Activated T-cell treated with anti-CD3 and anti-CD28 coated beads, Interleukin-2, amount 50 U/mL, for 72 hours (primary cell): ENCODE measurements at regions not wholly inside any gene's neighbourhood (a gene's known extent, or its start where the extent isn't known, plus 50 kb on each side); places are given as distances from the start of the nearest gene placed in this dataset.
"Not testable (repeated sequence)": the region's sequence is repeated elsewhere in the genome, so short reads cannot be mapped to it uniquely, and the experiment has no call there.

ENCODE experiments used
- ATAC-seq, 2 donors: fragments of 150-1000 bp; cut with Tn5 transposase; replicated peaks in 1 of 2; 2 replicates each; pipeline ENCODE4 v1.10.0; 2021; ENCODE audit warnings: moderate library complexity in 2 of 2, mild to moderate bottlenecking in 1 of 2
- DNase-seq, 2 donors: peaks; one replicate each; pipeline ENCODE4 v3.0.0; 2021 to 2022; ENCODE audit warnings: mixed read lengths in 1 of 2
- H3K27ac Mint-ChIP-seq: one replicate; pipeline ENCODE4 v1.8.0; 2022; ENCODE audit warnings: mild to moderate bottlenecking, moderate library complexity, mixed read lengths
- H3K27me3 Mint-ChIP-seq: one replicate; pipeline ENCODE4 v1.8.0; 2022; ENCODE audit warnings: low read depth, mixed read lengths
- H3K36me3 Mint-ChIP-seq, 2 donors: one replicate each; pipeline ENCODE4 v1.8.0; 2022; ENCODE audit warnings: mixed read lengths in 2 of 2, mild to moderate bottlenecking in 1 of 2; ENCODE audit not compliant: insufficient read depth in 2 of 2
- H3K4me1 Mint-ChIP-seq: one replicate; pipeline ENCODE4 v1.8.0; 2022; ENCODE audit warnings: low read depth, mixed read lengths
- H3K4me3 Mint-ChIP-seq, 2 donors: one replicate each; pipeline ENCODE4 v1.8.0; 2022; ENCODE audit warnings: mild to moderate bottlenecking in 2 of 2, mixed read lengths in 2 of 2, moderate library complexity in 2 of 2
- H3K9me3 Mint-ChIP-seq, 2 donors: one replicate each; pipeline ENCODE4 v1.8.0; 2022; ENCODE audit warnings: mixed read lengths in 2 of 2

DNA sequence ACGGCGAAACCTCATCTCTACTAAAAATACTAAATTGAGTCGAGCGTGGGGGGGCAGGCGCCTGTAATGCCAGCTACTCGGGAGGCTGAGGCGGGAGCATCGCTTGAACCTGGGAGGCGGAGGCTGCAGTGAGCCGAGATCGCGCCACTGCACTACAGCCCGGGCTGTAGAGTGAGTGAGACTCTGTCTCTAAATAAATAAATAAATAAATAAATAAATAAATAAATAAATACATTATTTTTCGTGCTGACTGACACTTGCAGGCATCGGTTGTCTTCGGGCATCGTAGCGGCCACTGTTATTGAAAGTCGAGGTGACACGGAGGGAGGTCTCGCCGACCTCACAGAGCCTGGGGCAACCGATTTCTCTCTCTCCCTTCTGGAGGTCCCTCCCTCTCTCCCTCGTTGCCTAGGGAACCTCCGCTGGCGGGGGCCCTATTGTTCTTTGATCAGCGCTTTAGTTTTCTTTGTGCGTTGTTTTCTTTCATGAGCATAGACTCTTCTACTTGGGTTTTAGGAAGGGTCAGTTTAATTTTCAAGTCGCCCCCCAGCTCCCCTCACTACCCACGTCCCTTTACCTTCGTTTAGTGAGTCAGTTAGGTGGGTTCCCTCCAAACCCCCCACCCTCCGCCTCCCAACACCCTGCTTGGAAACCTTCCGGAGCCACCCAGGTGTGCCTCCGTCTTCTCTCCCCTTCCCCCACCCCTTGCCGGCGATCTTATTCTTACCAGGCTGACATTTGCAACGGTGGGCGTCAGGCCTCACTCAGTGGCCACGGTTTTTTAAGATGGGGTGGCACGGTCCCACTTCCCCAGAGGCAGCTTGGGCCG lies 345.4 kb upstream of the DEFB115 start:
- peaks cover 29% of the 10 kb centered on the region for H3K27me3 Mint-ChIP-seq

GRCh38 chr20:30912661-30913026 lies 344.8 kb upstream of the DEFB115 start:
- not testable (repeated sequence) for H3K27ac Mint-ChIP-seq, ATAC-seq, DNase-seq, H3K4me3 Mint-ChIP-seq
- H3K36me3 Mint-ChIP-seq: peaks cover 22 to 23% of the 10 kb centered on the region in 2 donors
- H3K27me3 Mint-ChIP-seq: peaks cover 29% of the 10 kb centered on the region
- peaks cover 22 to 26% of the 10 kb centered on the region in 2 donors for H3K9me3 Mint-ChIP-seq
- peaks cover 10% of the 10 kb centered on the region for H3K4me1 Mint-ChIP-seq

More for the DNA sequence above, 345.4 kb upstream of the DEFB115 start:
- not testable (repeated sequence) for H3K4me3 Mint-ChIP-seq, DNase-seq, ATAC-seq, H3K27ac Mint-ChIP-seq
- H3K9me3 Mint-ChIP-seq: peaks cover 22 to 26% of the 10 kb centered on the region in 2 donors
- H3K4me1 Mint-ChIP-seq: peaks cover 10% of the 10 kb centered on the region
- H3K36me3 Mint-ChIP-seq: peaks cover 22 to 24% of the 10 kb centered on the region in 2 donors

- peaks cover 22% of the 10 kb centered on the region for H3K27me3 Mint-ChIP-seq
- H3K36me3 Mint-ChIP-seq: peaks cover 13% of the 10 kb centered on the region in 2 donors
- peaks cover 10% of the 10 kb centered on the region for H3K4me1 Mint-ChIP-seq
- not testable (repeated sequence) for ATAC-seq, DNase-seq, H3K27ac Mint-ChIP-seq, H3K4me3 Mint-ChIP-seq
- H3K9me3 Mint-ChIP-seq: peaks cover 15 to 18% of the 10 kb centered on the region in 2 donors
Observed at GRCh38 chr20:30916404-30916803, 341.1 kb upstream of the DEFB115 start.

DNA sequence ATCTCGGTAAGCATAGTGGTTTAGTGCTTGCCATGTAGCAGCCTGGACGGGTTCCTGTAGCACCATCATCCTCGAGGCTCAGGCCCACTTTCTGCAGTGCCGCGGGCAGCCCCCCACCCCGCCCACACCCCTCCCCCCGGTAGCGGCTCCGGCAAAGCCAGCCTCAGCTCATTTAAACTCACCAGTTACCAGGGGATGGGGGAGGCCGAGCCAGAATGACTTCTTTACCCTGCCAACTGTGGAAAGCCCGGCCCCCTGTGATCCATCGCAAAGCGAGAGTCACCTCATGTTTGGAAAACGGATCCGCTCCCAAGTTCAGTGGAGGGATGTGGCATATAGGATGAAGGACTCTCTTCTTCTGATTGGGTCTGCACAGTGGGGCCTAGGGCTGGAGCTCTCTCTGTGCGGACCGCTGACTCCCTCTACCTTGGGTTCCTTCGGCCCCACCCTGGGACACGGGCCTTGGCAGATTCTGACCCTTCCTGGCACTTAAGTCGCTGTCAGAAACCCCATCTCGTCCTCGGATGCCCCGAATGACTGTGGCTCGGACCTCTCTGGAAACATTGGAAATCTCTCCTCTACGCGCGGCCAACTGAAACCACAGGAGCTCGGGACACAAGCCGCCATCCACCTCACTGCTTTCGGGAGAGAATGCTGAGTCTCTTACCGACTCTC lies 337.8 kb upstream of the DEFB115 start:
- peaks cover 3 to 9% of the 10 kb centered on the region in 2 donors for H3K36me3 Mint-ChIP-seq
- H3K4me1 Mint-ChIP-seq: no peaks in the 10 kb centered on the region
- H3K27me3 Mint-ChIP-seq: no peaks in the 10 kb centered on the region
- no peak overlapping the region for H3K27ac Mint-ChIP-seq
- ATAC-seq: no peak
- DNase-seq: no peak
- H3K4me3 Mint-ChIP-seq: no peak overlapping the region
- peaks cover 6 to 9% of the 10 kb centered on the region in 2 donors for H3K9me3 Mint-ChIP-seq

DNA sequence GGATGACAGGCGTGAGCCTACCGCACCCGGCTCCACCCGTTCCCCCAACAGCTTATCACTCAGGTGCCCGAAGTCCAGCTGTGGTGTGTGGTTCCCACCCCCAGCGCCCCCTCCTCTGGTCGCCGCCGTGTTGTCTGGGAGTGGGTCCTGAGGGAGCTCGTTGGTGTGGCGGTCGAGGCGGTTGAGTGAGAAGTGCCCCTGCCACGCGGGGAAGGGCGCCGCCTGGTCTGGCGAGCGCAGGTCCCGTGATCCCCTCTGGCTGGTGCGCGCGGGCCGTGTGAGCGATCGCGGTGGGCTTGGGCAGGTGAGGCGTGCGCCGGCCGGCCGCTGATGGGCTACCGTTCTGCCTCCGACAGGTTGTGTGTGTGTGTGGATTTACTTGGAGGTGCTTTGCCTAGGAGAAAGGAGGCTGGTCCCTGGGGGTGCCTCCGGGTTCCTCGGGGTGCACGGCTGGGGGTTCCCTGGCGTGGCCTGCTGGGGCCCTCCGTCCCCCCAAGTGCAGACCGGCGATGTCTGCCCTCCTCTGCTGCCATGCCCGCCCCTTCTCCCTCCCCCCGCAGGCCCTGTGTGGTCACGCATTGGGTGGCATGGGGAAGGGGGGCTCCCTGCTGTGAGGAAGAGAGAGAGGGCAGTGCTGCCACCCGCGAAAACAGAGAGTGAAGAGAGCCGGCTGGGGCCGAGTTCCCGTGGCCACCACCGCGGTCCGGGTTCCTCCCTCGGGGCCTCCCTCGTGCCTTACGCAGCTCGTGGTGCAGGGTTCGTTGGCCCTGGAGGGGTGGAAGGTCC lies 336.0 kb upstream of the DEFB115 start:
- H3K36me3 Mint-ChIP-seq: peaks cover 3 to 19% of the 10 kb centered on the region in 2 donors
- H3K9me3 Mint-ChIP-seq: peaks cover 17% of the 10 kb centered on the region in 2 donors
- no peak for ATAC-seq
- no peaks in the 10 kb centered on the region for H3K27me3 Mint-ChIP-seq
- H3K27ac Mint-ChIP-seq: no peak overlapping the region
- DNase-seq: no peak
- H3K4me3 Mint-ChIP-seq: no peak overlapping the region
- H3K4me1 Mint-ChIP-seq: no peaks in the 10 kb centered on the region

- Mint-ChIP-seq H3K27ac (no peak overlapping the region), H3K9me3 (peaks cover 19 to 20% of the 10 kb centered on the region in 2 donors), H3K4me1 (no peaks in the 10 kb centered on the region), H3K36me3 (peaks cover 5 to 21% of the 10 kb centered on the region in 2 donors), H3K27me3 (no peaks in the 10 kb centered on the region), H3K4me3 (no peak overlapping the region)
- ATAC-seq: no peak
- DNase-seq: no peak
Observed at GRCh38 chr20:30922129-30922528, 335.3 kb upstream of the DEFB115 start.

GRCh38 chr20:30937790-30938189 lies 319.7 kb upstream of the DEFB115 start:
- no peak for DNase-seq
- Mint-ChIP-seq H3K4me1 (no peaks in the 10 kb centered on the region), H3K4me3 (no peak overlapping the region), H3K27me3 (no peaks in the 10 kb centered on the region), H3K27ac (no peak overlapping the region), H3K9me3 (peaks cover 6 to 17% of the 10 kb centered on the region in 2 donors), H3K36me3 (no peaks in the 10 kb centered on the region)
- no peak for ATAC-seq

DNA sequence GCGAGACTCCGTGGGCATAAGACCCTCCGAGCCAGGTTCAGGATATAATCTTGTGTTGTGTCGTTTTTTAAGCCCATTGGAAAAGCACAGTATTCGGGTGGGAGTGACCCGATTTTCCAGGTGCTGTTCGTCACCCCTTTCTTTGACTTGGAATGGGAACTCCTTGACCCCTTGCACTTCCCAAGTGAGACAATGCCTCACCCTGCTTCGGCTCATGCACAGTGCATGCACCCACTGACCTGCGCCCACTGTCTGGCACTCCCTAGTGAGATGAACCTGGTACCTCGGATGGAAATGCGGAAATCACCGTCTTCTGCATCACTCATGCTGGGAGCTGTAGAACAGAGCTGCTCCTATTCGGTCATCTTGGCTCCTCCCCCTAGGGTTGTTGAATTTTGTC lies 307.7 kb upstream of the DEFB115 start:
- H3K27ac Mint-ChIP-seq: no peak overlapping the region

DNA sequence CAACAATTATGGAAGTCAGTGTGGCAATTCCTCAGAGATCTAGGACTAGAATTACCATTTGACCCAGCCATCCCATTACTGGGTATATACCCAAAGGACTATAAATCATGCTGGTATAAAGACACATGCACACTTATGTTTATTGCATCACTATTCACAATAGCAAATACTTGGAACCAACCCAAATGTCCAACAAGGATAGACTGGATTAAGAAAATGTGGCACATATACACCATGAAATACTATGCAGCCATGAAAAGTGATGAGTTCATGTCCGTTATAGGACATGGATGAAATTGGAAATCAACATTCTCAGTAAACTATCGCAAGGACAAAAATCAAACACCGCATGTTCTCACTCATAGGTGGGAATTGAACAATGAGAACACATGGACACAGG lies 306.4 kb upstream of the DEFB115 start:
- DNase-seq, ATAC-seq, H3K4me1 Mint-ChIP-seq, H3K27me3 Mint-ChIP-seq, H3K27ac Mint-ChIP-seq, H3K4me3 Mint-ChIP-seq, H3K36me3 Mint-ChIP-seq, H3K9me3 Mint-ChIP-seq: not testable (repeated sequence)

More for the DNA sequence above, 307.7 kb upstream of the DEFB115 start:
- ATAC-seq: no peak
- Mint-ChIP-seq H3K9me3 (peaks cover 4 to 9% of the 10 kb centered on the region in 2 donors), H3K27me3 (no peaks in the 10 kb centered on the region), H3K4me1 (no peaks in the 10 kb centered on the region), H3K4me3 (no peak overlapping the region), H3K36me3 (peaks cover 0 to 1% of the 10 kb centered on the region in 2 donors)
- DNase-seq: no peak

GRCh38 chr20:30956649-30957048 lies 300.8 kb upstream of the DEFB115 start:
- not testable (repeated sequence) for DNase-seq, H3K27me3 Mint-ChIP-seq, ATAC-seq, H3K36me3 Mint-ChIP-seq, H3K9me3 Mint-ChIP-seq, H3K27ac Mint-ChIP-seq, H3K4me1 Mint-ChIP-seq, H3K4me3 Mint-ChIP-seq

DNA sequence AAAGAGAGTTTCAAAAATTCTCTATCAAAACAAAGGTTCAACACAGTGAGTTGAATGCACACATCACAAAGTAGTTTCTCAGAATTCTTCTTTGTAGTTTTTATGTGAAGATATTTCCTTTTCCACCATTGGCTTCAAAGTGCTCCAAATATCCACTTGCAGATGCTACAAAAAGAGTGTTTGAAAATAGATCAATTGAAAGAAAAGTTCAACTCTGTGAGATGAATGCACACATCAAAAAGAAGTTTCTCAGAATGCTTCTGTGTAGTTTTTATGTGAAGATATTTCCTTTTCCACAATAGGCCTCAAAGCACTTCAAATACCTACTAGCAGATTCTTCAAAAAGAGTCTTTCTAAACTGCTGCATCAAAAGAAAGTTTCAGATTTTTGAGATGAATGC lies 298.3 kb upstream of the DEFB115 start:
- not testable (repeated sequence) for H3K36me3 Mint-ChIP-seq, H3K27me3 Mint-ChIP-seq, ATAC-seq, H3K9me3 Mint-ChIP-seq, DNase-seq, H3K27ac Mint-ChIP-seq, H3K4me1 Mint-ChIP-seq, H3K4me3 Mint-ChIP-seq

- Mint-ChIP-seq H3K9me3 (peaks cover 0 to 5% of the 10 kb centered on the region in 2 donors), H3K36me3 (peaks cover 0 to 2% of the 10 kb centered on the region in 2 donors), H3K4me3 (no peak overlapping the region), H3K4me1 (no peaks in the 10 kb centered on the region), H3K27ac (no peak overlapping the region), H3K27me3 (no peaks in the 10 kb centered on the region)
- no peak for ATAC-seq
- DNase-seq: no peak
Observed at GRCh38 chr20:30963591-30963990, 293.9 kb upstream of the DEFB115 start.

DNA sequence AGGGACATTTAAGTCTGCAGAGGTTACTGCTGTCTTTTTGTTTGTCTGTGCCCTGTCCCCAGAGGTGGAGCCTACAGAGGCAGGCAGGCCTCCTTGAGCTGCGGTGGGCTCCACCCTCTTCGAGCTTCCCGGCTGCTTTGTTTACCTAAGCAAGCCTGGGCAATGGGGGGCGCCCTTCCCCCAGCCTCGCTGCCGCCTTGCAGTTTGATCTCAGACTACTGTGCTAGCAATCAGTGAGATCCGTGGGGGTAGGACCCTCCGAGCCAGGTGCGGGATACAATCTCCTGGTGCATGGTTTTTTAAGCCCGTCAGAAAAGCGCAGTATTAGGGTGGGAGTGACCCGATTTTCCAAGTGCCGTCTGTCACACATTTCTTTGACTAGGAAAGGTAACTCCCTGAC lies 281.6 kb upstream of the DEFB115 start:
- H3K27ac Mint-ChIP-seq, H3K4me1 Mint-ChIP-seq, H3K4me3 Mint-ChIP-seq, H3K27me3 Mint-ChIP-seq, ATAC-seq, DNase-seq: not testable (repeated sequence)
- Mint-ChIP-seq H3K36me3 (peaks cover 4 to 16% of the 10 kb centered on the region in 2 donors), H3K9me3 (peaks cover 12 to 17% of the 10 kb centered on the region in 2 donors)
